B cell (primary cell): ENCODE measurements at regions not wholly inside any gene's neighbourhood (a gene's known extent, or its start where the extent isn't known, plus 50 kb on each side); places are given as distances from the start of the nearest gene placed in this dataset.

Experiments used
- ATAC-seq: fragments of 200-7000 bp; cut with Tn5 transposase; one replicate; pipeline ENCODE4 v1.10.0; 2021; ENCODE audit warnings: low read depth, mild to moderate bottlenecking, moderate number of reproducible peaks, moderate library complexity
- CTCF ChIA-PET: fragments of 350-600 bp; sonication (Branson Sonifier 250); formaldehyde crosslinking; loops from one replicate; lab custom pipeline; 2021; ENCODE audit warnings: antibody characterized with exemption, inconsistent platforms; lab: Charles Lee
- POLR2A ChIA-PET: fragments of 350-600 bp; sonication (Branson Sonifier 250); formaldehyde crosslinking; loops from one replicate; lab custom pipeline; 2021; ENCODE audit warnings: antibody characterized with exemption; lab: Charles Lee
- DNase-seq: peaks from one replicate; pipeline ENCODE4 v3.0.0; 2013
- H2AFZ ChIP-seq: 2 replicates; pipeline ENCODE4 v1.6.1; 2012; ENCODE audit warnings: mild to moderate bottlenecking, low read depth, low read length; ENCODE audit not compliant: insufficient read depth, poor library complexity, severe bottlenecking
- H3K27ac ChIP-seq, 2 donors: 1 replicate in 1 of 2; 2 replicates in 1 of 2; pipeline ENCODE4 v1.5.1; 2012 to 2013; ENCODE audit warnings: low read length in 2 of 2, mild to moderate bottlenecking in 2 of 2, moderate library complexity in 1 of 2
- H3K27me3 ChIP-seq, 4 experiments: fragments of 200-600 bp in 1 of 4; sonication (generic) in 1 of 4; replicated peaks in 1 of 4; 1 replicate in 2 of 4; 2 replicates in 2 of 4; pipeline versions ENCODE4 v1.6.1 to v1.7.0; 2013 to 2016; ENCODE audit warnings: low read length in 3 of 4, mild to moderate bottlenecking in 2 of 4, mixed read lengths in 1 of 4, moderate library complexity in 1 of 4; ENCODE audit not compliant: insufficient read depth in 4 of 4, control insufficient read depth in 3 of 4; ENCODE audit errors: control extremely low read depth in 1 of 4
- H3K36me3 ChIP-seq, 2 experiments: replicated peaks in 1 of 2; 1 replicate in 1 of 2; 2 replicates in 1 of 2; pipeline versions ENCODE4 v1.6.1 to v1.7.1; 2013; ENCODE audit warnings: low read length in 1 of 2; ENCODE audit not compliant: insufficient read depth in 2 of 2, control insufficient read depth in 1 of 2; ENCODE audit errors: control extremely low read depth in 1 of 2, extremely low read depth in 1 of 2
- H3K4me1 ChIP-seq, 2 donors: fragments of 200-600 bp in 1 of 2; sonication (generic) in 1 of 2; 1 replicate in 1 of 2; 2 replicates in 1 of 2; pipeline versions ENCODE4 v1.5.1 to v1.6.1; 2013 to 2017; ENCODE audit warnings: low read length in 2 of 2; ENCODE audit not compliant: control insufficient read depth in 2 of 2, insufficient read depth in 2 of 2
- H3K4me2 ChIP-seq: replicated peaks from 2 replicates; pipeline ENCODE3; 2012; ENCODE audit warnings: mild to moderate bottlenecking, low read depth, low read length; ENCODE audit not compliant: poor library complexity, severe bottlenecking
- H3K4me3 ChIP-seq, 5 experiments: fragments of 200-600 bp in 1 of 5; sonication (generic) in 1 of 5; 1 replicate in 3 of 5; 2 replicates in 2 of 5; pipeline versions ENCODE4 v1.5.1 to v1.7.0; 2011 to 2016; ENCODE audit warnings: low read length in 4 of 5, mild to moderate bottlenecking in 4 of 5, low read depth in 2 of 5, control low read depth in 1 of 5, moderate library complexity in 1 of 5; ENCODE audit not compliant: insufficient read depth in 1 of 5; ENCODE audit errors: control extremely low read depth in 1 of 5, extremely low read depth in 1 of 5
- H3K79me2 ChIP-seq: fragments of 200-600 bp; sonication (generic); one replicate; pipeline ENCODE4 v1.6.0; 2016; ENCODE audit warnings: low read length; ENCODE audit not compliant: control insufficient read depth, insufficient read depth
- H3K9ac ChIP-seq: fragments of 200-600 bp; sonication (generic); 2 replicates; pipeline ENCODE4 v1.6.1; 2017; ENCODE audit warnings: mild to moderate bottlenecking, low read length, moderate library complexity
- H3K9me3 ChIP-seq, 3 donors: one replicate each; pipeline versions ENCODE4 v1.6.1 to v1.7.1; 2013; ENCODE audit warnings: low read length in 2 of 3; ENCODE audit not compliant: control insufficient read depth in 2 of 3, insufficient read depth in 1 of 3; ENCODE audit errors: control extremely low read depth in 1 of 3
- H4K20me1 ChIP-seq: 2 replicates; pipeline ENCODE4 v1.6.0; 2012; ENCODE audit warnings: mild to moderate bottlenecking, low read length; ENCODE audit not compliant: insufficient read depth, control insufficient read depth, poor library complexity, severe bottlenecking
- H3K27ac Mint-ChIP-seq: one replicate; pipeline ENCODE4 v1.8.0; 2021; ENCODE audit warnings: mixed read lengths
- H3K27me3 Mint-ChIP-seq: one replicate; pipeline ENCODE4 v1.8.0; 2021; ENCODE audit warnings: mixed read lengths
- H3K4me1 Mint-ChIP-seq: one replicate; pipeline ENCODE4 v1.8.0; 2021; ENCODE audit warnings: mixed read lengths
- H3K4me3 Mint-ChIP-seq: one replicate; pipeline ENCODE4 v1.8.0; 2021; ENCODE audit warnings: mixed read lengths
- H3K9me3 Mint-ChIP-seq: one replicate; pipeline ENCODE4 v1.8.0; 2022; ENCODE audit warnings: mixed read lengths; ENCODE audit not compliant: insufficient read depth
- EZH2 ChIP-seq: IDR thresholded peaks from 2 replicates; pipeline ENCODE4 v1.6.1; 2012; ENCODE audit warnings: borderline replicate concordance, low read depth, mild to moderate bottlenecking, moderate library complexity, low read length; ENCODE audit not compliant: insufficient read depth, poor library complexity, severe bottlenecking
- WGBS: methylation state at CpG from one replicate; pipeline ENCODE4 v1.1.5; 2013; ENCODE audit warnings: missing lambda C conversion rate; ENCODE audit not compliant: insufficient coverage; 5-methylcytosine and 5-hydroxymethylcytosine counted together
- intact Hi-C: fragments of 100-400 bp; cut with micrococcal nuclease; formaldehyde crosslinking; loops from one replicate; pipeline ENCODE4 v1.10.0; 2022
- TF ChIP-seq, protein P1 (sequence below): fragments of 200-600 bp; IDR thresholded peaks from one replicate; pipeline ENCODE4 v1.8.0; 2022; ENCODE audit warnings: antibody characterized with exemption, mild to moderate bottlenecking

DNA sequence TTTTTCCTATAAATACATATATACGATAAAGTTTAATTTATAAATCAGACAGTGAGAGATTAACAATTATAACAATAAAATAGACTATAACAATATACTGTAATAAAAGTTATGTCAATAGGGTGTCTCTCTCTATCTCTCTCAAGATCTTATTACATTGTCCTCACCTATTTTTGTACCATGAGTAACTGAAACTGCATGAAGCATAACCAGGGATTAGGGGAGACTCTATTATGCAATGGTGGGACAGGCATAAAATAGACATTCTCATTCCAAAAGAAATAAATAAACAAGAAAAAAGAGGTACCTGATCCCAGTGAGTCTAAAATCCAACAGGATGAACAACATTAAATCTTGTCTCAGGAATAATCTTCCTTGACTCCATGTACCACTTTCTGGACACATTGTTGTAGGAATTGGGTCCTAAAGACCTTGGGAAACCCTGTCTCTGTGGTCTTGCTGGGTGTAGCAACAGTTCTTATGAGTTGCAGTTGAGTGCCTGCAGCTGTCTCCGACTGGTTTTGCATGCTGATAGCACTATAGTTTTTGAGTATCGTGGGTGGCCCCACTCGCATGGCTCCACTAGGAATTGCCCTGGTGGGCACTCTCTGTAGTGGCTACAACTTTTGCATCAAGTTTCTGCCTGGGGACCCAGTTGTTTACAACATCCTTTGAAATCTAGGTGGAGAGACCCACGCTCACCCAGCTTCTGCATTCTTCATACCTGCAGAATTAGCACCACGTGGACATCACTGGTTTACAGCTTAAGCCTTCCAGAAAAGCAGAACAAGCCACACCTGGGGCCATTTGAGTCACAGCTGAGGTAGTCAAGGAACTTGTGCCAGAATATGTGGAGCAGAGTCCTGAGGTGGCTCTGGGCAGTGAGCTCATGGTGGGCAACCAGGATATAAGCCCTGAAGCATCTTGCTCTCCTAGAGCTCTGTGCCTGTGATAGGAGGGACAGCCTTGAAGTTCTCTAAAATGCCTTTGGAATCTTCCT, 204.7 kb downstream of the KITLG start:
- no peaks in the 10 kb centered on the region for H3K79me2 ChIP-seq
- ChIA-PET POLR2A (no interaction called here), CTCF (no interaction called here)
- no peak overlapping the region for H2AFZ ChIP-seq
- H3K9ac ChIP-seq: no peak overlapping the region
- Mint-ChIP-seq H3K9me3 (no peaks in the 10 kb centered on the region), H3K4me1 (no peaks in the 10 kb centered on the region), H3K4me3 (no peak overlapping the region), H3K27ac (no peak overlapping the region), H3K27me3 (no peaks in the 10 kb centered on the region)
- no peak overlapping the region for H3K27ac ChIP-seq
- H3K4me3 ChIP-seq: no peak overlapping the region
- no peaks in the 10 kb centered on the region for H4K20me1 ChIP-seq
- intact Hi-C loops: no loop called here
- WGBS: 93% methylated on average over 5 of the region's 6 CpGs
- ATAC-seq (no peak), DNase-seq (no peak)
- H3K36me3 ChIP-seq: no peaks in the 10 kb centered on the region
- H3K4me1 ChIP-seq: no peaks in the 10 kb centered on the region
- H3K4me2 ChIP-seq: no peak overlapping the region
- no peaks in the 10 kb centered on the region for H3K9me3 ChIP-seq
- TF ChIP-seq EZH2: no peak
- TF ChIP-seq, protein P1, sequence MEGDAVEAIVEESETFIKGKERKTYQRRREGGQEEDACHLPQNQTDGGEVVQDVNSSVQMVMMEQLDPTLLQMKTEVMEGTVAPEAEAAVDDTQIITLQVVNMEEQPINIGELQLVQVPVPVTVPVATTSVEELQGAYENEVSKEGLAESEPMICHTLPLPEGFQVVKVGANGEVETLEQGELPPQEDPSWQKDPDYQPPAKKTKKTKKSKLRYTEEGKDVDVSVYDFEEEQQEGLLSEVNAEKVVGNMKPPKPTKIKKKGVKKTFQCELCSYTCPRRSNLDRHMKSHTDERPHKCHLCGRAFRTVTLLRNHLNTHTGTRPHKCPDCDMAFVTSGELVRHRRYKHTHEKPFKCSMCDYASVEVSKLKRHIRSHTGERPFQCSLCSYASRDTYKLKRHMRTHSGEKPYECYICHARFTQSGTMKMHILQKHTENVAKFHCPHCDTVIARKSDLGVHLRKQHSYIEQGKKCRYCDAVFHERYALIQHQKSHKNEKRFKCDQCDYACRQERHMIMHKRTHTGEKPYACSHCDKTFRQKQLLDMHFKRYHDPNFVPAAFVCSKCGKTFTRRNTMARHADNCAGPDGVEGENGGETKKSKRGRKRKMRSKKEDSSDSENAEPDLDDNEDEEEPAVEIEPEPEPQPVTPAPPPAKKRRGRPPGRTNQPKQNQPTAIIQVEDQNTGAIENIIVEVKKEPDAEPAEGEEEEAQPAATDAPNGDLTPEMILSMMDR: no peak
- H3K27me3 ChIP-seq: no peaks in the 10 kb centered on the region

- Histone ChIP-seq H4K20me1 (no peaks in the 10 kb centered on the region), H3K4me3 (no peak overlapping the region), H3K4me1 (no peaks in the 10 kb centered on the region), H3K9me3 (no peaks in the 10 kb centered on the region), H2AFZ (no peak overlapping the region), H3K36me3 (no peaks in the 10 kb centered on the region), H3K27ac (no peak overlapping the region), H3K27me3 (no peaks in the 10 kb centered on the region), H3K4me2 (no peak overlapping the region), H3K9ac (no peak overlapping the region), H3K79me2 (no peaks in the 10 kb centered on the region)
- ChIA-PET CTCF (no interaction called here), POLR2A (no interaction called here)
- no peaks in the 10 kb centered on the region for H3K4me1 Mint-ChIP-seq
- TF ChIP-seq, protein P1: no peak
- no peak for TF ChIP-seq EZH2
- H3K9me3 Mint-ChIP-seq: no peaks in the 10 kb centered on the region
- H3K27me3 Mint-ChIP-seq: no peaks in the 10 kb centered on the region
- no peak overlapping the region for H3K4me3 Mint-ChIP-seq
- no peak for DNase-seq
- intact Hi-C loops: no loop called here
- H3K27ac Mint-ChIP-seq: no peak overlapping the region
- no peak for ATAC-seq
Observed at GRCh38 chr12:88377973-88378372, 202.3 kb downstream of the KITLG start.
